GM18520 (cell line): ENCODE measurements at regions not wholly inside any gene's neighbourhood (a gene's known extent, or its start where the extent isn't known, plus 50 kb on each side); places are given as distances from the start of the nearest gene placed in this dataset.

Experiments used
- ATAC-seq: cut with Tn5 transposase; IDR thresholded peaks from one replicate; pipeline ENCODE4 v1.9.1; 2021; ENCODE audit not compliant: unreplicated experiment

DNA sequence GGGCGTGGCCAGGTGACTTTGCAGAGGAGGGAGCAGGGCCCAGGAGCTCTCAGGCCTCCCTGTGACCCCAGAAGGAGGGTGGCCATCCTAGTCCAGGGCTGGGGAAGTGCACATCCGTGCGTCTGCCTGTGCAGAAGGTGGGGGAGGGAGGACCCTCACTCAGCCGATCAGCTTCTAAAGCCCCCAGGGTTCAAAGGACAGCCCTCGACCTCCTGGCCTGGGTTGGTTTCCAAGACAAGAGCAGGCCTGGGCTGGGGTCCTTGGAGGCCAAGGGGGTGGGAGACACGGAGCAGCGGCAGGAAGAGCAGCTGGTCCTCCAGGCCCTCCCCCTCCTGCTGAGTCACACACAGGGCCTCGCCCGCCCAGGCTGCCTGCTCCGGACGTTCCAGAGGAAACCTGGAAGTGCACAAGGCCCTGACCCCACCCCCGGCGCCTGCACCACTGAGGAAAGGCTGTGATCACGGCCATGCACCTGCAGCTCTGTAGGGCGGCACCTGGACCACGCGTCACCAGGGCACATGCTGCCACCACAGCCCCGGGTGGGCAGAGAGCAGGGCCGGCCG lies 67.1 kb upstream of the ZNF469 start:
- no peak for ATAC-seq

DNA sequence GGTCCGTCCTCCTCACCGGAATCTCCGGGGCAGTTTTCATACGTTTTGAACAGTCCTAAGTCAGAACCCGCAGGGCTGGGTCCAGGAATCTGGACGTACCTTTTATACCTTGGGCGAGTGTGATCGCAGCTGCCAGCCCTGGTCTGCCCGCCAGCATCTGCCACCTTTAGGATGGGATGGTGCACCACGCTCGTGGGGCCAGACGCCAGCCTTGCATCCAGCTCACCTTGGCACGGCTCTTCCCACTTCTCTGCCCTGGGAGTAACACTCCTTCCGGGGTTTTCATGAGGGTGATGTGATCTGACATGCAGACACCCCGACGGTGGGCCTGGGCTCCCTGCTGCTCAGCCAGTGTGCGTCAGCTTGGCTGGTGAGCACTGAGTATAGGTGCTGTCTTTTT lies 66.6 kb upstream of the ZNF469 start:
- no peak for ATAC-seq

GRCh38 chr16:88316941-88317612 lies 65.7 kb upstream of the ZNF469 start:
- no peak for ATAC-seq

DNA sequence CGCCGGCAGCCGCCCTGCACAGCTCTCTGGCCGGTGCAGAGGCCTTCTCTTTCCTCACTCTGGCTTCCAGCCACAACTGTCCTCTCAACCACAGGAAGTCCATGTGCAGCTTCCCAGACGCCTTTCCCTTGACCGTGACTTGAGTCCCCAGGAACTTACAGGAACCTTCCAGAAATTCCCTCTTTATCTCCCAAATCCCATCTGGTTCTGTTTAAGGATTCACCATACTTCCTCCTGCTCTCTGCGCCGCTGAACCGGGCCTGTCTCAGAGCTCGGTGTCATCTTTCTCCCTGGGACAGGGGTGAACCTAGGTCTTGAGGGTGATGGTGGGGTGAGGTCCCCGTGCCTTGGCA lies 65.2 kb upstream of the ZNF469 start:
- no peak for ATAC-seq

DNA sequence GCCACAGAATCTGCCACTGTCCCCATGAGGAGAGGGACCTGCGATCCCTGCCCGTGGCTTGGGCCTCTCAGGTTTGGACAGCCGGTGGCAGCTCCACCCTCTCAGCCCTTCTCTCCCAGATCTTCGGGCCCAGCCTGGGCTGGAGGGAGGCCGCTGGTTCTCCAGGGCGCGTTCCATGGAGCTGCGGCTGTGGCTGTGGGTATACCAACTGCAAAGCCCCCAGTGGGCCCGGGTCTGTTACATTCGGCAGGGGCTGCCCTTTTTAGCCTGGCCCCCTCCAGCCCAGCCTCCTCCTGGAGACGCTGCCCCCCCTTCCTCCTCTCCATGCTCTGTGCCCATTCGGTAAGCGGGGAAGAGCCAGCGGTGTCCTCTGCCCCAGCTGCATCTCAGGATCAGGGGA lies 64.7 kb upstream of the ZNF469 start:
- no peak for ATAC-seq

GRCh38 chr16:88318521-88318920 lies 64.2 kb upstream of the ZNF469 start:
- ATAC-seq, result no peak

- ATAC-seq, result no peak
Observed at GRCh38 chr16:88319116-88319965, 63.4 kb upstream of the ZNF469 start.

GRCh38 chr16:88320947-88321634 lies 61.7 kb upstream of the ZNF469 start:
- ATAC-seq, result no peak

- ATAC-seq, result no peak
Observed at GRCh38 chr16:88321635-88322499, 60.9 kb upstream of the ZNF469 start.

DNA sequence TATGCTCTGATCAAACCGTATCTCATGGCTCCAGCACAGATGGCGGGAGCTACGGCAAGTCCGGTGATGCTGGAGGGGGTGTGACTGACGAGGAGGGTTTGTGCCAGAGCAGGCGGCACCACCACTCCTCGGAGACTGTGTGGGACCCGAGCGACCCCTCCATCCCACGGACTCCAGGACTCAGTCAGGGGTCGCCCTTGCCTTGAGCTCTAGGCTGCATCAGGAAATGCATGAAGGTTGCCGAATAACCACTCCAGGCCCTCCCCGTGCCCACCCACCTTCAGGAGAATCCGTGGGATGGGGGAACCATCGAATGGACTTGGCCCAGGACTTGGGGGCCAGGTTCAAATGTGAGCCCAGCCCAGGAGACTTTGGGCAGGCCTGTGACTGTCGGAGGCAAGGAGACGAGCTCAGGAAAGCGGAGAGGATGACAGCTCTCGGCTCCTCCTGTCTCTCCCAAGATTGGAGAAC lies 60.2 kb upstream of the ZNF469 start:
- no peak for ATAC-seq

- no peak for ATAC-seq
Observed at GRCh38 chr16:88323041-88323440, 59.7 kb upstream of the ZNF469 start.

GRCh38 chr16:88323546-88324330 lies 59.0 kb upstream of the ZNF469 start:
- no peak for ATAC-seq

- ATAC-seq, result no peak
Observed at GRCh38 chr16:88325087-88325750, 57.5 kb upstream of the ZNF469 start.

- no peak for ATAC-seq
Observed at GRCh38 chr16:88325976-88326375, 56.8 kb upstream of the ZNF469 start.

DNA sequence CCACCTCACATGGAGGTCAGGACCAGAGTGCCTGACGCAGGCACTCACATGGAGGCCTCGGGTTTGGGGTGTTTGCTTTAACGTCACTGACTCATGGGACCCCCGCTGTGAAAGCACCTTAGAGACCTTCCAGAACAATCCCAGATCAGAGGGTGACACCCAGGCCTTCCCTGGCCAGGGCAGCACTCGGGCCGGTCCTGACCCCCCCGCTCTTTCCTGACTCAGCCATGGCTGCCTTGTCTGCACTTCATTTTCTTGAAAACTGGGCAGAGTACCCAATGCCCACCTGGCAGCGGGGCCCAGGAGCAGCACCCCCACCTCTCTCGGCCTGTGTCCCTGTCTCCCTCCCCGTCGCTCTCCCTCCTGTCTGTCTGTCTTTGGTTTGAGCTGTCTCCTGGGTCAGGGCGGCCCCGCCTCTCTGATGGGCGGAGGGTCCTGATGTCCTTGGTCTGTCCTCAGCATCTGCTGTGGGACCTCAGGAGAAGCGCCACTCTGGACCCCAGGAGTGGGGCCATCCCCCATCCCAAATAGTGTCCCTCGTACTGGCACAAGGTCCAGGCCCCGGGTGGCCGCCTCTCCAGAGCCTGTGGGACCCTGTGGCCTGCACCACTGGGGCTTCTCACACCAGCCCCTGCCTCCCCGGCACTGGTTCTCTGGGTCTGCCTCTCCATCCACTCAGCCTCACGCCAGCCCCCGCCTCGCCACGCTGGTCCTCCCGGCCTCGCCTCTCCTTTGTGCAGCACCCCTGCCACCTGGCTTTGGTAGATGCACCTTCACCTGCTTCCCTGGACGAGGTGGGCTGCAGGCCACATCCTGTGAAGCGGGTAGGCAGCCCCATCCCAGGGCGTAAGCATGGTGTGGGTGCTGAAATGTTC lies 55.9 kb upstream of the ZNF469 start:
- ATAC-seq, result no peak

- no peak for ATAC-seq
Observed at GRCh38 chr16:88327561-88328312, 55.0 kb upstream of the ZNF469 start.

- no peak for ATAC-seq
Observed at GRCh38 chr16:88328313-88328980, 54.3 kb upstream of the ZNF469 start.
